H9 (cell line): ENCODE measurements at regions not wholly inside any gene's neighbourhood (a gene's known extent, or its start where the extent isn't known, plus 50 kb on each side); places are given as distances from the start of the nearest gene placed in this dataset.

Experiments
- DNase-seq: peaks from one replicate; pipeline ENCODE4 v3.0.0-alpha.2; 2017
- H2AFZ ChIP-seq: one replicate; pipeline ENCODE4 v1.6.1; 2013; ENCODE audit warnings: mild to moderate bottlenecking, low read length, control low read depth, moderate library complexity
- H2AK5ac ChIP-seq: 2 replicates; pipeline ENCODE4 v1.6.1; 2013; ENCODE audit warnings: low read length, control low read depth, mixed read lengths; ENCODE audit not compliant: insufficient read length
- H2BK120ac ChIP-seq: one replicate; pipeline ENCODE4 v1.6.1; 2013; ENCODE audit warnings: low read depth, mild to moderate bottlenecking, low read length, control low read depth, inconsistent platforms; ENCODE audit not compliant: poor library complexity, severe bottlenecking
- H2BK12ac ChIP-seq: 2 replicates; pipeline ENCODE4 v1.6.1; 2013; ENCODE audit warnings: low read length, control low read depth, mixed read lengths, low read depth; ENCODE audit not compliant: insufficient read length
- H2BK15ac ChIP-seq: 2 replicates; pipeline ENCODE4 v1.6.1; 2013; ENCODE audit warnings: low read depth, low read length, control low read depth
- H2BK20ac ChIP-seq: one replicate; pipeline ENCODE4 v1.6.1; 2013; ENCODE audit warnings: low read depth, mild to moderate bottlenecking, low read length, control low read depth, inconsistent platforms; ENCODE audit not compliant: poor library complexity, severe bottlenecking
- H2BK5ac ChIP-seq: 2 replicates; pipeline ENCODE4 v1.6.1; 2013; ENCODE audit warnings: low read length, control low read depth, mixed read lengths; ENCODE audit not compliant: insufficient read length
- H3K14ac ChIP-seq: 2 replicates; pipeline ENCODE4 v1.6.1; 2013; ENCODE audit warnings: low read length, control low read depth; ENCODE audit not compliant: insufficient read depth
- H3K18ac ChIP-seq: 2 replicates; pipeline ENCODE4 v1.6.1; 2013; ENCODE audit warnings: low read depth, mild to moderate bottlenecking, mixed read lengths, low read length, control low read depth; ENCODE audit not compliant: insufficient read length
- H3K23ac ChIP-seq: 2 replicates; pipeline ENCODE4 v1.6.1; 2013; ENCODE audit warnings: low read length, control low read depth, mixed read lengths, low read depth; ENCODE audit not compliant: insufficient read length
- H3K23me2 ChIP-seq: 2 replicates; pipeline ENCODE4 v1.6.1; 2013; ENCODE audit warnings: low read depth, mild to moderate bottlenecking, mixed read lengths, low read length, control low read depth; ENCODE audit not compliant: insufficient read length, poor library complexity, severe bottlenecking
- H3K27ac ChIP-seq: 2 replicates; pipeline ENCODE4 v1.5.1; 2013; ENCODE audit warnings: low read length, control low read depth, mixed read lengths, low read depth; ENCODE audit not compliant: insufficient read length
- H3K27me3 ChIP-seq: 2 replicates; pipeline ENCODE4 v1.6.1; 2013; ENCODE audit warnings: low read length, control low read depth, inconsistent platforms; ENCODE audit not compliant: insufficient read depth
- H3K4ac ChIP-seq: 2 replicates; pipeline ENCODE4 v1.6.1; 2013; ENCODE audit warnings: low read depth, mild to moderate bottlenecking, control low read depth, inconsistent platforms, low read length, moderate library complexity
- H3K4me1 ChIP-seq: 2 replicates; pipeline ENCODE4 v1.6.1; 2013; ENCODE audit warnings: low read length, control low read depth, inconsistent platforms; ENCODE audit not compliant: insufficient read depth
- H3K4me2 ChIP-seq: 2 replicates; pipeline ENCODE4 v1.6.1; 2013; ENCODE audit warnings: low read length, control low read depth, mixed read lengths; ENCODE audit not compliant: insufficient read length, insufficient read depth
- H3K56ac ChIP-seq: 2 replicates; pipeline ENCODE4 v1.6.1; 2013; ENCODE audit warnings: low read depth, mild to moderate bottlenecking, mixed read lengths, low read length, control low read depth; ENCODE audit not compliant: insufficient read length
- H3K79me1 ChIP-seq: 2 replicates; pipeline ENCODE4 v1.6.1; 2013; ENCODE audit warnings: low read depth, mild to moderate bottlenecking, moderate library complexity, low read length, control low read depth, inconsistent platforms; ENCODE audit not compliant: insufficient read depth, poor library complexity, severe bottlenecking
- H3K79me2 ChIP-seq: 2 replicates; pipeline ENCODE4 v1.6.1; 2013; ENCODE audit warnings: low read length, control low read depth, inconsistent platforms; ENCODE audit not compliant: insufficient read depth
- H3K9ac ChIP-seq: 2 replicates; pipeline ENCODE4 v1.6.1; 2013; ENCODE audit warnings: low read length, control low read depth, mixed read lengths; ENCODE audit not compliant: insufficient read length; ENCODE audit errors: extremely low read depth
- H3K9me3 ChIP-seq: one replicate; pipeline ENCODE4 v1.6.1; 2013; ENCODE audit warnings: low read depth, low read length, inconsistent platforms; ENCODE audit not compliant: control insufficient read depth
- H3T11ph ChIP-seq: one replicate; pipeline ENCODE4 v1.6.1; 2013; ENCODE audit warnings: mild to moderate bottlenecking, low read length, control low read depth, inconsistent platforms
- H4K20me1 ChIP-seq: one replicate; pipeline ENCODE4 v1.6.1; 2013; ENCODE audit not compliant: control insufficient read depth, insufficient read length, insufficient read depth
- H4K5ac ChIP-seq: 2 replicates; pipeline ENCODE4 v1.6.1; 2013; ENCODE audit warnings: low read depth, mild to moderate bottlenecking, mixed read lengths, low read length, control low read depth; ENCODE audit not compliant: insufficient read length
- H4K8ac ChIP-seq: replicated peaks from 2 replicates; pipeline ENCODE4 v1.6.1; 2013; ENCODE audit warnings: low read length, control low read depth, mixed read lengths, low read depth; ENCODE audit not compliant: insufficient read length
- H4K91ac ChIP-seq: 2 replicates; pipeline ENCODE4 v1.6.1; 2013; ENCODE audit warnings: low read depth, mild to moderate bottlenecking, moderate library complexity, mixed read lengths, low read length, control low read depth; ENCODE audit not compliant: insufficient read length
- H3K27ac Mint-ChIP-seq, 3 experiments: 2 replicates in 2 of 3; 3 replicates in 1 of 3; pipeline ENCODE4 v1.8.0; 2020 to 2021; ENCODE audit warnings: mixed read lengths in 3 of 3, mild to moderate bottlenecking in 1 of 3, moderate library complexity in 1 of 3
- H3K27me3 Mint-ChIP-seq: 2 replicates; pipeline ENCODE4 v1.8.0; 2021; ENCODE audit warnings: low read depth, mild to moderate bottlenecking, moderate library complexity, mixed read lengths
- H3K36me3 Mint-ChIP-seq, 3 experiments: 2 replicates in 2 of 3; 3 replicates in 1 of 3; pipeline ENCODE4 v1.8.0; 2020 to 2021; ENCODE audit warnings: low read depth in 3 of 3, mixed read lengths in 3 of 3; ENCODE audit not compliant: insufficient read depth in 1 of 3
- H3K4me1 Mint-ChIP-seq, 2 experiments: 2 replicates each; pipeline ENCODE4 v1.8.0; 2020; ENCODE audit warnings: mixed read lengths in 2 of 2
- H3K4me3 Mint-ChIP-seq, 2 experiments: 2 replicates in 1 of 2; 3 replicates in 1 of 2; pipeline ENCODE4 v1.8.0; 2020 to 2021; ENCODE audit warnings: mild to moderate bottlenecking in 2 of 2, mixed read lengths in 2 of 2, moderate library complexity in 1 of 2
- H3K9me3 Mint-ChIP-seq, 2 experiments: 2 replicates in 1 of 2; 3 replicates in 1 of 2; pipeline ENCODE4 v1.8.0; 2020; ENCODE audit warnings: mild to moderate bottlenecking in 2 of 2, mixed read lengths in 2 of 2, moderate library complexity in 1 of 2
- WGBS: extraction: QIAGEN DNeasy Blood & Tissue Kit; methylation state at CpG from one replicate; pipeline ENCODE4 v1.1.7; 2013; ENCODE audit warnings: missing lambda C conversion rate, low lambda C conversion rate, mixed read lengths; ENCODE audit not compliant: insufficient read length; ENCODE audit errors: extremely low coverage; 5-methylcytosine and 5-hydroxymethylcytosine counted together
- TF ChIP-seq, protein P1 (sequence below): fragments of 200-600 bp; sonication (generic); conservative IDR thresholded peaks from 3 replicates; pipeline ENCODE4 v1.8.0; 2021; ENCODE audit warnings: antibody characterized with exemption, mild to moderate bottlenecking

DNA sequence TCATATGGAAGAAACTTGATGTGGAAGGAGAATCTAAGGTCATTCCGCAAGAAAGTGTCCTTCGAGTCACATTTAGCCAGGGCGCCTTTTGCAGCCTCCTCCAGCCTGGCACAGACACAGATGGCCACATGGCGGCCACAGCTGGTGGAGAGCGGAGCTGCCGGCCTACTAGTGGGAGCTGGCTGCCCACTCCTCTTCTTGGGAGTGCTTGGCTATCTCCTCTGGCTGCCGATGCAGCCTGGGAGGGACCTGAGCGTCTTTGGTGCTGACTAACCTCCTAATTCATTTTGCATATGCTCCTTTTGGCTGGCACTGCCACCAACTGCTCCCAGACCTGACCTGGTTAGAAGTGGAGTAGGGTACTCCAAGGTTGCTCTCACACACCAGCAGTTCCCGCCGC lies 199.3 kb upstream of the MYT1L start:
- no CpG with 5 or more reads among the region's 10 CpGs for WGBS
- H3K27me3 Mint-ChIP-seq: 0 out of 2 replicates have a peak, but pooled peaks cover 2% of the 10 kb centered on the region
- Histone ChIP-seq H3K9ac (no peak overlapping the region), H3K27ac (no peak overlapping the region), H2AK5ac (no peak overlapping the region), H2BK20ac (no peak overlapping the region), H3K79me1 (no peaks in the 10 kb centered on the region), H2BK15ac (no peak overlapping the region), H3K56ac (no peak overlapping the region), H3K23me2 (no peaks in the 10 kb centered on the region), H2BK120ac (no peak overlapping the region), H3K27me3 (no peaks in the 10 kb centered on the region), H3K18ac (no peak overlapping the region), H4K8ac (no peak overlapping the region), H3K23ac (no peak overlapping the region), H4K5ac (no peak overlapping the region), H3K14ac (no peak overlapping the region), H4K20me1 (no peaks in the 10 kb centered on the region), H2BK12ac (no peak overlapping the region), H3K4ac (no peak overlapping the region), H3K4me1 (no peaks in the 10 kb centered on the region), H4K91ac (no peak overlapping the region), H2AFZ (no peak overlapping the region), H3K4me2 (no peak overlapping the region), H2BK5ac (no peak overlapping the region), H3K9me3 (no peaks in the 10 kb centered on the region), H3T11ph (no peak overlapping the region), H3K79me2 (no peaks in the 10 kb centered on the region)
- peaks cover 0 to 2% of the 10 kb centered on the region in 2 experiments; a peak in 2 of 5 replicates for H3K9me3 Mint-ChIP-seq
- no peaks in the 10 kb centered on the region; a peak in 2 of 7 replicates for H3K36me3 Mint-ChIP-seq
- DNase-seq: peak; percentile 56
- H3K27ac Mint-ChIP-seq: no peak overlapping the region
- TF ChIP-seq, protein P1, sequence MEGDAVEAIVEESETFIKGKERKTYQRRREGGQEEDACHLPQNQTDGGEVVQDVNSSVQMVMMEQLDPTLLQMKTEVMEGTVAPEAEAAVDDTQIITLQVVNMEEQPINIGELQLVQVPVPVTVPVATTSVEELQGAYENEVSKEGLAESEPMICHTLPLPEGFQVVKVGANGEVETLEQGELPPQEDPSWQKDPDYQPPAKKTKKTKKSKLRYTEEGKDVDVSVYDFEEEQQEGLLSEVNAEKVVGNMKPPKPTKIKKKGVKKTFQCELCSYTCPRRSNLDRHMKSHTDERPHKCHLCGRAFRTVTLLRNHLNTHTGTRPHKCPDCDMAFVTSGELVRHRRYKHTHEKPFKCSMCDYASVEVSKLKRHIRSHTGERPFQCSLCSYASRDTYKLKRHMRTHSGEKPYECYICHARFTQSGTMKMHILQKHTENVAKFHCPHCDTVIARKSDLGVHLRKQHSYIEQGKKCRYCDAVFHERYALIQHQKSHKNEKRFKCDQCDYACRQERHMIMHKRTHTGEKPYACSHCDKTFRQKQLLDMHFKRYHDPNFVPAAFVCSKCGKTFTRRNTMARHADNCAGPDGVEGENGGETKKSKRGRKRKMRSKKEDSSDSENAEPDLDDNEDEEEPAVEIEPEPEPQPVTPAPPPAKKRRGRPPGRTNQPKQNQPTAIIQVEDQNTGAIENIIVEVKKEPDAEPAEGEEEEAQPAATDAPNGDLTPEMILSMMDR: peak; percentile 50; the same call in 2 of the 3 replicates
- no peak overlapping the region for H3K4me3 Mint-ChIP-seq
- H3K4me1 Mint-ChIP-seq: no peaks in the 10 kb centered on the region
